IMR-90 (cell line): ENCODE measurements at regions not wholly inside any gene's neighbourhood (a gene's known extent, or its start where the extent isn't known, plus 50 kb on each side); places are given as distances from the start of the nearest gene placed in this dataset.

Experiments
- ATAC-seq: fragments of 200-7000 bp; cut with Tn5 transposase; 2 replicates; pipeline ENCODE4 v1.9.1; 2020; ENCODE audit warnings: low read depth, mild to moderate bottlenecking, moderate library complexity
- BruUV-seq: library from RNA; stranded (reverse); fragments of 400-500 nt; replicated peaks from 2 replicates; lab custom pipeline; 2021; lab: Mats Ljungman, UMichigan
- CTCF ChIA-PET: fragments of 300-600 bp; formaldehyde crosslinking; extraction: SDS; loops from one replicate; lab custom pipeline; 2021; ENCODE audit warnings: antibody characterized with exemption; lab: Yijun Ruan, JAX
- POLR2A ChIA-PET: fragments of 300-600 bp; sonication (Branson Sonifier 250); formaldehyde crosslinking; loops from one replicate; lab custom pipeline; 2022; ENCODE audit warnings: antibody characterized with exemption; ENCODE audit not compliant: unreplicated experiment; lab: Charles Lee
- DNase-seq: peaks from one replicate; pipeline ENCODE4 v3.0.0; 2013
- H2AFZ ChIP-seq: replicated peaks from 2 replicates; pipeline ENCODE3; 2013; ENCODE audit warnings: low read length, mild to moderate bottlenecking; ENCODE audit not compliant: poor library complexity
- H2AK5ac ChIP-seq: 2 replicates; pipeline ENCODE4 v1.6.1; 2013; ENCODE audit warnings: low read depth, low read length, inconsistent platforms
- H2AK9ac ChIP-seq: replicated peaks from 2 replicates; pipeline ENCODE3; 2013; ENCODE audit warnings: mild to moderate bottlenecking, low read depth, low read length, moderate library complexity; ENCODE audit not compliant: poor library complexity
- H2BK120ac ChIP-seq: 2 replicates; pipeline ENCODE4 v1.6.1; 2013; ENCODE audit warnings: low read depth, low read length, inconsistent platforms
- H2BK15ac ChIP-seq: 3 replicates; pipeline ENCODE4 v1.6.1; 2013; ENCODE audit warnings: low read depth, low read length, inconsistent platforms
- H2BK20ac ChIP-seq: 2 replicates; pipeline ENCODE4 v1.6.1; 2013; ENCODE audit warnings: low read depth, mild to moderate bottlenecking, inconsistent platforms, low read length, moderate library complexity
- H2BK5ac ChIP-seq: 2 replicates; pipeline ENCODE4 v1.6.1; 2013; ENCODE audit warnings: mild to moderate bottlenecking, low read depth, low read length, inconsistent platforms; ENCODE audit not compliant: poor library complexity, severe bottlenecking
- H3K14ac ChIP-seq: replicated peaks from 2 replicates; pipeline ENCODE4 v1.6.1; 2013; ENCODE audit warnings: low read depth, low read length, inconsistent platforms
- H3K18ac ChIP-seq: 2 replicates; pipeline ENCODE4 v1.6.1; 2013; ENCODE audit warnings: low read depth, low read length, control low read depth
- H3K23ac ChIP-seq: 2 replicates; pipeline ENCODE4 v1.6.1; 2013; ENCODE audit warnings: low read depth, low read length, inconsistent platforms
- H3K27ac ChIP-seq: 2 replicates; pipeline ENCODE4 v1.5.1; 2013; ENCODE audit warnings: mild to moderate bottlenecking, control low read depth, low read length; ENCODE audit not compliant: insufficient read depth
- H3K27me3 ChIP-seq: 2 replicates; pipeline ENCODE4 v1.6.1; 2013; ENCODE audit warnings: low read length; ENCODE audit not compliant: control insufficient read depth, insufficient read depth
- H3K36me3 ChIP-seq: 2 replicates; pipeline ENCODE4 v1.6.1; 2013; ENCODE audit warnings: low read length, mixed read lengths; ENCODE audit not compliant: control insufficient read depth, insufficient read depth
- H3K4ac ChIP-seq: 2 replicates; pipeline ENCODE4 v1.6.1; 2013; ENCODE audit warnings: low read depth, low read length, inconsistent platforms
- H3K4me1 ChIP-seq: 2 replicates; pipeline ENCODE4 v1.6.1; 2013; ENCODE audit warnings: low read length, mixed read lengths; ENCODE audit not compliant: control insufficient read depth, insufficient read depth
- H3K4me2 ChIP-seq: 2 replicates; pipeline ENCODE4 v1.6.1; 2013; ENCODE audit warnings: low read depth, mild to moderate bottlenecking, control low read depth, low read length, moderate library complexity
- H3K4me3 ChIP-seq: 2 replicates; pipeline ENCODE4 v1.5.1; 2013; ENCODE audit warnings: low read depth, mild to moderate bottlenecking, control low read depth, low read length, moderate library complexity; ENCODE audit not compliant: insufficient read depth
- H3K56ac ChIP-seq: 2 replicates; pipeline ENCODE4 v1.6.1; 2013; ENCODE audit warnings: low read length, inconsistent platforms; ENCODE audit not compliant: insufficient read depth; ENCODE audit errors: extremely low read depth
- H3K79me1 ChIP-seq, 2 experiments: 2 replicates each; pipeline ENCODE4 v1.6.1; 2013; ENCODE audit warnings: low read length in 2 of 2, inconsistent platforms in 1 of 2, low read depth in 1 of 2
- H3K9ac ChIP-seq: 2 replicates; pipeline ENCODE4 v1.6.1; 2013; ENCODE audit warnings: low read depth, low read length, control low read depth
- H3K9me1 ChIP-seq: 2 replicates; pipeline ENCODE4 v1.6.1; 2013; ENCODE audit warnings: low read length, inconsistent platforms; ENCODE audit not compliant: insufficient read depth
- H3K9me3 ChIP-seq: 2 replicates; pipeline ENCODE4 v1.6.1; 2013; ENCODE audit warnings: low read length; ENCODE audit not compliant: control insufficient read depth, insufficient read depth
- H4K20me1 ChIP-seq: 2 replicates; pipeline ENCODE4 v1.6.1; 2013; ENCODE audit warnings: low read length, inconsistent platforms; ENCODE audit not compliant: insufficient read depth
- H4K5ac ChIP-seq: 2 replicates; pipeline ENCODE4 v1.6.1; 2013; ENCODE audit warnings: mild to moderate bottlenecking, low read depth, low read length, control low read depth
- H4K8ac ChIP-seq, 2 experiments: 2 replicates each; pipeline ENCODE4 v1.6.1; 2013; ENCODE audit warnings: low read depth in 2 of 2, low read length in 2 of 2, control low read depth in 1 of 2, inconsistent platforms in 1 of 2
- H4K91ac ChIP-seq: 2 replicates; pipeline ENCODE4 v1.6.1; 2013; ENCODE audit warnings: low read depth, low read length, inconsistent platforms; ENCODE audit not compliant: insufficient read depth
- BHLHE40 ChIP-seq: fragments of 150-350 bp; IDR thresholded peaks from 2 replicates; pipeline ENCODE4 v1.6.1; 2016; ENCODE audit warnings: mild to moderate bottlenecking, low read depth, low read length
- CEBPB ChIP-seq: IDR thresholded peaks from 2 replicates; pipeline ENCODE4 v1.6.1; 2012; ENCODE audit warnings: low read depth, low read length, improper control_type of control experiment
- CHD1 ChIP-seq: IDR thresholded peaks from 2 replicates; pipeline ENCODE4 v1.6.1; 2012; ENCODE audit warnings: low read depth, low read length, improper control_type of control experiment
- FOS ChIP-seq: fragments of 150-350 bp; IDR thresholded peaks from 2 replicates; pipeline ENCODE4 v1.6.1; 2016; ENCODE audit warnings: low read depth, low read length
- MAFK ChIP-seq: IDR thresholded peaks from 2 replicates; pipeline ENCODE4 v1.6.1; 2012; ENCODE audit warnings: low read depth, low read length, improper control_type of control experiment
- MAZ ChIP-seq: IDR thresholded peaks from 2 replicates; pipeline ENCODE4 v1.6.1; 2012; ENCODE audit warnings: low read depth, mild to moderate bottlenecking, low read length, improper control_type of control experiment, moderate library complexity, borderline replicate concordance
- MXI1 ChIP-seq: IDR thresholded peaks from 2 replicates; pipeline ENCODE4 v1.6.1; 2012; ENCODE audit warnings: low read depth, mild to moderate bottlenecking, low read length, moderate library complexity, borderline replicate concordance
- NFE2L2 ChIP-seq: fragments of 150-350 bp; IDR thresholded peaks from 2 replicates; pipeline ENCODE4 v1.6.1; 2016; ENCODE audit warnings: low read depth, mild to moderate bottlenecking, low read length
- POLR2A ChIP-seq: IDR thresholded peaks from 2 replicates; pipeline ENCODE4 v1.6.1; 2012; ENCODE audit warnings: mild to moderate bottlenecking, low read depth, low read length
- RAD21 ChIP-seq: IDR thresholded peaks from 2 replicates; pipeline ENCODE4 v1.6.1; 2012; ENCODE audit warnings: low read length, improper control_type of control experiment
- RFX5 ChIP-seq: IDR thresholded peaks from 2 replicates; pipeline ENCODE4 v1.8.0; 2012; ENCODE audit warnings: low read depth, mild to moderate bottlenecking, low read length, moderate library complexity
- SMC3 ChIP-seq: fragments of 150-350 bp; IDR thresholded peaks from 2 replicates; pipeline ENCODE4 v1.6.1; 2016; ENCODE audit warnings: low read depth, mild to moderate bottlenecking, antibody characterized with exemption, low read length, moderate library complexity
- WGBS, 2 experiments: methylation state at CpG; one replicate each; pipeline versions ENCODE4 v1.1.5 to v1.1.7; 2013; ENCODE audit warnings: missing lambda C conversion rate in 2 of 2; ENCODE audit not compliant: insufficient read length in 1 of 2; ENCODE audit errors: extremely low coverage in 2 of 2; 5-methylcytosine and 5-hydroxymethylcytosine counted together
- dilution Hi-C: fragments of 300-500 bp; cut with HindIII; formaldehyde crosslinking; loops from one replicate; pipeline ENCODE4 v1.14.3; 2018; ENCODE audit warnings: low sequenced_read_pairs; ENCODE audit not compliant: unreplicated experiment
- in situ Hi-C: fragments of 300-500 bp; cut with MboI; formaldehyde crosslinking; loops from 3 replicates; pipeline ENCODE4 v1.14.3; 2019; ENCODE audit warnings: low sequenced_read_pairs, inconsistent platforms, mixed read lengths
- intact Hi-C: fragments of 100-400 bp; cut with micrococcal nuclease; formaldehyde crosslinking; loops from 2 replicates; pipeline ENCODE4 v1.10.0; 2022
- TF ChIP-seq, protein P1 (sequence below): conservative IDR thresholded peaks from 2 replicates; pipeline ENCODE4 v1.5.1; 2012; ENCODE audit warnings: mild to moderate bottlenecking, low read depth, low read length, improper control_type of control experiment

DNA sequence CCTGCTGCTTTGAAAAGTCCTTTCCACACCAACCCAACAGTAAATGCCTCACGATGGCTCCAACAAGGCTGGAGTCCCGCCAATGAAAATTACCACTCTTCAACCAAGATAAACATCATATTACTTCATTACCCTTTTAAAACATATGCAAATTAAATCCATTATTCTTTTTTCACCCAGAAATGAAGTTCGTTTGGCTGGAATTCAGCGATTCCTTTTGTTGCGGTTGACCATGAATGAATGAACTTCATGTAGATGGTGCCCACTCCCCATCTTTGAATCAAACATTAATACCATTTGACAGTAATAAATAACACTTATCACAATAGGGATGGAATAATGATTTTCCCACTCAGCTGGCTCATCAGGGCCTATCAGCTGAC lies 211.5 kb upstream of the TOX3 start:
- DNase-seq (no peak), ATAC-seq (no peak)
- Histone ChIP-seq H4K20me1 (no peaks in the 10 kb centered on the region), H3K27me3 (no peaks in the 10 kb centered on the region), H3K4me2 (no peak overlapping the region), H4K91ac (no peak overlapping the region), H3K4me1 (no peaks in the 10 kb centered on the region), H3K4me3 (no peak overlapping the region), H3K9me1 (no peaks in the 10 kb centered on the region), H3K23ac (no peak overlapping the region), H3K27ac (no peak overlapping the region), H2AFZ (no peak overlapping the region), H3K9me3 (peaks cover 17% of the 10 kb centered on the region), H2AK9ac (no peak overlapping the region), H3K56ac (no peak overlapping the region), H4K5ac (no peak overlapping the region), H2BK20ac (no peak overlapping the region), H2BK15ac (no peak overlapping the region), H2AK5ac (no peak overlapping the region), H3K79me1 (no peaks in the 10 kb centered on the region), H3K14ac (no peak overlapping the region), H3K36me3 (no peaks in the 10 kb centered on the region), H3K4ac (no peak overlapping the region), H4K8ac (no peak overlapping the region), H2BK5ac (no peak overlapping the region), H3K18ac (no peak overlapping the region), H3K9ac (no peak overlapping the region), H2BK120ac (no peak overlapping the region)
- in situ Hi-C loops (no loop called here), dilution Hi-C loops (no loop called here), intact Hi-C loops (no loop called here)
- CTCF ChIA-PET: no interaction called here
- TF ChIP-seq RFX5 (no peak), BHLHE40 (no peak), NFE2L2 (no peak), SMC3 (no peak), FOS (no peak), MXI1 (no peak), CHD1 (no peak), CEBPB (no peak), MAFK (no peak), POLR2A (no peak), MAZ (no peak), RAD21 (no peak)
- TF ChIP-seq, protein P1, sequence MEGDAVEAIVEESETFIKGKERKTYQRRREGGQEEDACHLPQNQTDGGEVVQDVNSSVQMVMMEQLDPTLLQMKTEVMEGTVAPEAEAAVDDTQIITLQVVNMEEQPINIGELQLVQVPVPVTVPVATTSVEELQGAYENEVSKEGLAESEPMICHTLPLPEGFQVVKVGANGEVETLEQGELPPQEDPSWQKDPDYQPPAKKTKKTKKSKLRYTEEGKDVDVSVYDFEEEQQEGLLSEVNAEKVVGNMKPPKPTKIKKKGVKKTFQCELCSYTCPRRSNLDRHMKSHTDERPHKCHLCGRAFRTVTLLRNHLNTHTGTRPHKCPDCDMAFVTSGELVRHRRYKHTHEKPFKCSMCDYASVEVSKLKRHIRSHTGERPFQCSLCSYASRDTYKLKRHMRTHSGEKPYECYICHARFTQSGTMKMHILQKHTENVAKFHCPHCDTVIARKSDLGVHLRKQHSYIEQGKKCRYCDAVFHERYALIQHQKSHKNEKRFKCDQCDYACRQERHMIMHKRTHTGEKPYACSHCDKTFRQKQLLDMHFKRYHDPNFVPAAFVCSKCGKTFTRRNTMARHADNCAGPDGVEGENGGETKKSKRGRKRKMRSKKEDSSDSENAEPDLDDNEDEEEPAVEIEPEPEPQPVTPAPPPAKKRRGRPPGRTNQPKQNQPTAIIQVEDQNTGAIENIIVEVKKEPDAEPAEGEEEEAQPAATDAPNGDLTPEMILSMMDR: no peak
- POLR2A ChIA-PET: no interaction called here
- BruUV-seq: no TSS peak
- 50% methylated on average over 2 of the region's 5 CpGs; no CpG with 5 or more reads in 1 of the 2 experiments for WGBS, 2 experiments
